Neural progenitor cell (in vitro differentiated cells): ENCODE measurements at regions not wholly inside any gene's neighbourhood (a gene's known extent, or its start where the extent isn't known, plus 50 kb on each side); places are given as distances from the start of the nearest gene placed in this dataset.

ENCODE experiments used
- DNase-seq: peaks from one replicate; pipeline ENCODE4 v3.0.0-alpha.2; 2016; ENCODE audit warnings: low spot score
- H2AFZ ChIP-seq: fragments of 200-600 bp; sonication (generic); replicated peaks from 2 replicates; pipeline ENCODE4 v1.6.1; 2016; ENCODE audit warnings: antibody characterized with exemption
- H3F3A ChIP-seq: fragments of 200-600 bp; sonication (generic); 2 replicates; pipeline ENCODE4 v1.6.1; 2016; ENCODE audit warnings: antibody characterized with exemption, low read depth
- H3K27ac ChIP-seq: fragments of 200-600 bp; sonication (generic); 2 replicates; pipeline ENCODE4 v1.5.1; 2016; ENCODE audit warnings: mild to moderate bottlenecking
- H3K27me3 ChIP-seq: fragments of 200-600 bp; sonication (generic); 2 replicates; pipeline ENCODE4 v1.6.1; 2016; ENCODE audit warnings: mild to moderate bottlenecking, moderate library complexity
- H3K36me3 ChIP-seq: fragments of 200-600 bp; sonication (generic); 2 replicates; pipeline ENCODE4 v1.5.1; 2016
- H3K4me1 ChIP-seq: fragments of 200-600 bp; sonication (generic); 2 replicates; pipeline ENCODE4 v1.6.1; 2016; ENCODE audit warnings: mixed run types
- H3K4me2 ChIP-seq: fragments of 200-600 bp; sonication (generic); 2 replicates; pipeline ENCODE4 v1.6.1; 2016
- H3K4me3 ChIP-seq: fragments of 200-600 bp; sonication (generic); 2 replicates; pipeline ENCODE4 v1.5.1; 2016
- H3K79me2 ChIP-seq: fragments of 200-600 bp; sonication (generic); 2 replicates; pipeline ENCODE4 v1.6.1; 2016; ENCODE audit warnings: low read depth
- H3K9ac ChIP-seq: fragments of 200-600 bp; sonication (generic); 2 replicates; pipeline ENCODE4 v1.6.1; 2016
- H3K9me3 ChIP-seq: fragments of 200-600 bp; sonication (generic); 2 replicates; pipeline ENCODE4 v1.5.1; 2016; ENCODE audit warnings: low read depth
- H4K20me1 ChIP-seq: fragments of 200-600 bp; sonication (generic); 2 replicates; pipeline ENCODE4 v1.6.1; 2016; ENCODE audit warnings: low read depth
- H3K27ac Mint-ChIP-seq: 3 replicates; pipeline ENCODE4 v1.8.0; 2021; ENCODE audit warnings: mixed read lengths
- H3K27me3 Mint-ChIP-seq: 2 replicates; pipeline ENCODE4 v1.8.0; 2022; ENCODE audit warnings: low read depth, mild to moderate bottlenecking, inconsistent platforms, moderate library complexity, mixed read lengths; ENCODE audit not compliant: insufficient read depth
- H3K36me3 Mint-ChIP-seq: 3 replicates; pipeline ENCODE4 v1.8.0; 2021; ENCODE audit warnings: mixed read lengths
- H3K4me1 Mint-ChIP-seq: 3 replicates; pipeline ENCODE4 v1.8.0; 2021; ENCODE audit warnings: mixed read lengths
- H3K4me3 Mint-ChIP-seq: 3 replicates; pipeline ENCODE4 v1.8.0; 2021; ENCODE audit warnings: mild to moderate bottlenecking, moderate library complexity, mixed read lengths
- H3K9me3 Mint-ChIP-seq: 3 replicates; pipeline ENCODE4 v1.8.0; 2020; ENCODE audit warnings: mixed read lengths
- CTCF ChIP-seq: fragments of 200-600 bp; sonication (generic); IDR thresholded peaks from 2 replicates; pipeline ENCODE4 v1.5.1; 2017; ENCODE audit warnings: antibody characterized with exemption, mild to moderate bottlenecking
- EZH2 ChIP-seq: fragments of 200-600 bp; sonication (generic); IDR thresholded peaks from 2 replicates; pipeline ENCODE4 v1.6.1; 2017; ENCODE audit warnings: antibody characterized with exemption, mild to moderate bottlenecking, moderate library complexity
- EZH2phosphoT487 ChIP-seq: fragments of 200-600 bp; sonication (generic); IDR thresholded peaks from 2 replicates; pipeline ENCODE4 v1.6.1; 2017; ENCODE audit warnings: antibody characterized with exemption

DNA sequence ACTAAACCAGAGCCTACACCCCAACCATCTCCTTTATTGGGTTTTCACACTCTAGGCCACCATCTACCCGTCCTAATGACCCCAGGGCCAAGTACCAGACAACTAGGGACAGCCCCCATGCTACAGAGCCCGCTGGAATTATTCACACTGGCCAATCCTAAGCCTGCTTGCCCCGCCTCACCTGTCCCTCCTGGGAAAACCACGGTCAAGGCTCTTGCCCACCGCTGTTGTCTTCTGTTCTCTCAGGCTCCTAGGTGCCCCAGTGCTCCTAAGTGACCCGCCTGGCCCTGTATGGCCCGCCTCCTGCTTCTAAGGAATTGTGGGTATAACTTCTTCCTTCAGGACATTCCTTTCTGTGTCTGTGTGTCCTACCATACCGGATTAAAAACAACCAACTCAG, 453.4 kb downstream of the CD83 start:
- DNase-seq = no peak
- Mint-ChIP-seq H3K9me3 (peaks cover 3% of the 10 kb centered on the region), H3K4me1 (peaks cover 14% of the 10 kb centered on the region), H3K4me3 (no peak overlapping the region), H3K36me3 (peaks cover 2% of the 10 kb centered on the region), H3K27me3 (peaks cover 5% of the 10 kb centered on the region), H3K27ac (no peak overlapping the region)
- no peak for TF ChIP-seq EZH2phosphoT487
- TF ChIP-seq CTCF = no peak
- TF ChIP-seq EZH2 = no peak
- Histone ChIP-seq H3K4me2 (no peak overlapping the region), H3K4me1 (peaks cover 20% of the 10 kb centered on the region), H3K9ac (no peak overlapping the region), H3K27me3 (no peaks in the 10 kb centered on the region), H3K4me3 (no peak overlapping the region), H3K36me3 (no peaks in the 10 kb centered on the region), H2AFZ (no peak overlapping the region), H4K20me1 (no peaks in the 10 kb centered on the region), H3K27ac (no peak overlapping the region), H3K9me3 (no peaks in the 10 kb centered on the region), H3K79me2 (no peaks in the 10 kb centered on the region), H3F3A (no peaks in the 10 kb centered on the region)

DNA sequence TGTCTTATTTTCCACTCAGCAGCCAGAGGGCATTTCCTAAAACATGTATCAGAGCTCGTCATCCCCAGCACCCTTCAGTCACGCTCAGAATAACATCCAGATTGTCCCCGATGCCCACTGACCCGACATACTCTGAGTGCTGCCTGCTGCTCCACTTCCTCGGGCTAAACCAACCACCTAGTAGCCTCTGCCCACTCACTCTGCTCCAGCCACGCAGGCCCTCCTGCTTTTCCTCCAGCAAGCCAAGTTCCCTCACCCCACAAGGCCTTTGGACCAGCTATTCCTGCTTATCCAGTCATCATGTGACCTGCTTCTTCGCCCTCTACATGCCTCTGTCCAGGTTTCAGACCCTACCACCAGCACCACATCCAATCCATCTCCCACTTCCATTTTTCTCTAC, 454.2 kb downstream of the CD83 start:
- Histone ChIP-seq H3K9me3 (no peaks in the 10 kb centered on the region), H3K4me1 (peaks cover 20% of the 10 kb centered on the region), H3K4me3 (no peak overlapping the region), H2AFZ (no peak overlapping the region), H3K36me3 (no peaks in the 10 kb centered on the region), H3F3A (no peaks in the 10 kb centered on the region), H3K27me3 (no peaks in the 10 kb centered on the region), H3K79me2 (no peaks in the 10 kb centered on the region), H4K20me1 (no peaks in the 10 kb centered on the region), H3K4me2 (no peak overlapping the region), H3K27ac (no peak overlapping the region), H3K9ac (no peak overlapping the region)
- H3K27me3 Mint-ChIP-seq = peaks cover 8% of the 10 kb centered on the region
- DNase-seq = no peak
- peaks cover 14% of the 10 kb centered on the region for H3K4me1 Mint-ChIP-seq
- H3K4me3 Mint-ChIP-seq = no peak overlapping the region
- H3K9me3 Mint-ChIP-seq = peaks cover 4% of the 10 kb centered on the region
- H3K36me3 Mint-ChIP-seq = peaks cover 2% of the 10 kb centered on the region
- TF ChIP-seq CTCF = no peak
- no peak for TF ChIP-seq EZH2
- no peak for TF ChIP-seq EZH2phosphoT487
- H3K27ac Mint-ChIP-seq = peak overlapping the region; percentile 3

DNA sequence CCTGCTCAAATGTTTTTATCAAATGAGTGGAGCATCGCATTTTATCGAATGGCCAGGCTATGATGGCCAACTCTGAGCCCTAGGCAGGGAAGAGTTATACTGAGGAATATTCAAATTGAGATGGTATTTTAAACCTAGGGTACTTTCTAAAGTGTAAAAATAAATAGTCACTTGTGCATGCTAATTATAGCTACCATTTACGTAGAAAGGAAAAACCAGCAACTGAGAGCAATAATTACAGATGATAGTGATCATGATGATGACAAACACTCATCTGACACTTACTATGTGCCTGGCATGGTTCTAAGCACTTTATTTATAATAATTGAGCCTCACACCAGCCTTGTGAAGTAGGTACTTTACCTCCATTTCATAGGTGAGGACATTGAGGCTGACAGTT, 455.7 kb downstream of the CD83 start:
- H3K4me3 Mint-ChIP-seq = no peak overlapping the region
- Histone ChIP-seq H3K27me3 (no peaks in the 10 kb centered on the region), H3K9ac (no peak overlapping the region), H3F3A (no peaks in the 10 kb centered on the region), H3K79me2 (no peaks in the 10 kb centered on the region), H3K4me3 (no peak overlapping the region), H3K4me1 (peaks cover 13% of the 10 kb centered on the region), H3K9me3 (no peaks in the 10 kb centered on the region), H4K20me1 (no peaks in the 10 kb centered on the region), H3K36me3 (no peaks in the 10 kb centered on the region), H3K27ac (no peak overlapping the region), H3K4me2 (no peak overlapping the region), H2AFZ (no peak overlapping the region)
- TF ChIP-seq EZH2phosphoT487 = no peak
- no peak for TF ChIP-seq EZH2
- no peak for TF ChIP-seq CTCF
- H3K36me3 Mint-ChIP-seq = peaks cover 2% of the 10 kb centered on the region
- peaks cover 8% of the 10 kb centered on the region for H3K27me3 Mint-ChIP-seq
- H3K4me1 Mint-ChIP-seq = peaks cover 12% of the 10 kb centered on the region
- no peak for DNase-seq
- peaks cover 4% of the 10 kb centered on the region for H3K9me3 Mint-ChIP-seq
- no peak overlapping the region for H3K27ac Mint-ChIP-seq
